ENCODE measurements at regions not wholly inside any gene's neighbourhood (a gene's known extent, or its start where the extent isn't known, plus 50 kb on each side); places are given as distances from the start of the nearest gene placed in this dataset.
A peak's percentile ranks its signal among the peaks of the same experiment; 100 is the strongest.

- TF ChIP-seq CHD7 (IDR thresholded peaks at IDR 0.05; ENCODE audit: insufficient replicate concordance, low read length) (no peak), EGR1 (IDR thresholded peaks at IDR 0.05; ENCODE audit: borderline replicate concordance, low read depth, low read length) (no peak), MAX (IDR thresholded peaks at IDR 0.05) (peak; percentile 34; the same call in 1 of the 2 replicates), EZH2 (IDR thresholded peaks at IDR 0.05; ENCODE audit: low read depth, low read length, severe bottlenecking) (no peak), KDM1A (IDR thresholded peaks at IDR 0.05; ENCODE audit: borderline replicate concordance, low read length) (no peak), E2F6 (IDR thresholded peaks at IDR 0.05) (peak; percentile 22; the same call in 1 of the 2 replicates), CTCF (IDR thresholded peaks at IDR 0.05; ENCODE audit: control extremely low read depth in 1 of 3, insufficient read depth in 1 of 3, low read depth in 1 of 3, low read length in 3 of 3) (peak; percentile 25 to 51 (median 48); a peak in 3 of 4 replicates), KDM5A (IDR thresholded peaks at IDR 0.05; ENCODE audit: low read length) (no peak)
These were observed 326.2 kb upstream of the IRX2 start (continued) for GRCh38 chr5:3077684-3078083.
